ENCODE measurements at regions not wholly inside any gene's neighbourhood (a gene's known extent, or its start where the extent isn't known, plus 50 kb on each side); places are given as distances from the start of the nearest gene placed in this dataset.

DNA sequence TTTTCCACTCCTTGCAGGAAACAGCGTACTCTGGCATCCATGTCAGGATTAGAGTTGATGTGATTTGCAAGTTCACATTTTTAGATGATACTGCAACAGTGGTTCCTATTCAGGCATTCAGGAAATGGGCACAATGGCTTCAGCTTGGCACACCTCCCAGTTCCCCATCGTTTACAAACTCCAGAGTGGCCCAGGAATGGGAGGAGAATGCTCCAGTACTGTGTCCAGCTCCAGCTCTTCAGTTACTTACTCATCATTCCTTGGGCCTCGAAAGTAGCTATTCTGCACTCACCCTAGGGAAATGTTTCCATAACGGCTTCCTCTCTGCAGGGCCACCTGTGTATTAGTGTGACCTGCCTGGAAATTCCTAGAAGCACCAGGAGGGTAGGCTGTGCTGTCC lies 239.7 kb upstream of the RGS6 start:
- no peak for DNase-seq

DNA sequence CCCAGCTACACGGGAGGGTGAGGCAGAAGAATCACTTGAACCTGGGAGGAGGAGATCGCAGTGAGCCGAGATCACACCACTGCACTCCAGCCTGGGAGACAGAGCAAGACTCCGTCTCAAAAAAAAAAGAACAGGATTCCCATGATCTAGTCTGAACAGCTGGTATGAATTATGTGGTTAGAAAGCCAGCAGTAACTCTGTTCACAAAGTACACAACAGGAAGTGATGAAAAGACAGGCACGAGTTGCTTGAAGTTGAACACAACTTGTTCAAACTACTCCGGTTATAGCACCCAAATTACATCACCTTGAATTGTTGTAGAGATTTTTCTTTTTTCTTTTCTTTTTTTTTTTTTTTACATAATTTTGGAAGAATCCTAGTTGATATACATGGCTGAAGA lies 238.8 kb upstream of the RGS6 start:
- DNase-seq: no peak

DNA sequence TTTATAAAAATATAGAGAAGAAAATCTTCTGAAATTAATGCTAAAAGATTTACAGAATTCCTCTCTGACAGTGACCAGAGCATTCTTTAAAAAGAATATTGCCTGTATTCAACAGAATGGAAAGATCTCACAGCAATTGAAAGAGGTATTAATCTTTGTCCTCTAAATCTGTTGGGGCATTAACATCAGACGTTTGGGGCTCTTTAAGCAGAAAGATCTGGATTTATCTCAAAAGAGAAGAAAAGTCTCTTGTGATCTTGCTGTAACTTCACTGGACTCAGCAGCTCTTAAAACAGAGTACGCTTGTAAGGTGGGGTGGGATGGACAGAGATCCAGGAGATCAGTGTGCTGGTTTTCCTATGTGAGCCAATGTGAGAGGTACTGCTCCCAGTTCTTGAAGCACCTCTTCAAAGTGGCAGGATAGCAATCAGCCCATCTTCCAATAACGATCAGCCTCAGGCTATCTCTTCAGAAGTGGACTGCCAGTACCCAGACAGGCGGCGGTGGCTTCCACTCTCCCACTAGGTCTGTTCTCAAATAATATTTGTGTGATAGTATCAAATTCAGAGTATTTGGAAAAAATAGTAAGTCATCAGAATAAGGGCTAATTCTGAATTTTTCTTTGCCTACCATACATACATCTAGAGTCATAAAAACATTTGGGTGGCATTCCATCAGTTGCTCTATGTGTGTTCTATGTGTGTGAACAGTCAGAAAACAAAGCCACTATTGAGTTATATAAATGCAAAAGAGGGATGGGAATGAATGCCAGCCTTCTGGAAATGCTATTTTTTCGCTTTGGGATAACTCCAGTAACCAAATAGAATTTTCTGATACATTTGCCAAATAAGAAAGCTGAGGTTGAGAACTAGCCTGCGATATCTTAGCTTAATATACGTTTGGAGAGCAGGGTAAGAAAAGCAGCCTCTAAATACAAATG lies 237.4 kb upstream of the RGS6 start:
- no peak for DNase-seq

- no peak for DNase-seq
These were observed 236.4 kb upstream of the RGS6 start for GRCh38 chr14:71695611-71696350.

- no peak for DNase-seq
These were observed 234.2 kb upstream of the RGS6 start for GRCh38 chr14:71698027-71698426.

GRCh38 chr14:71698673-71699072 lies 233.6 kb upstream of the RGS6 start:
- DNase-seq: no peak

DNA sequence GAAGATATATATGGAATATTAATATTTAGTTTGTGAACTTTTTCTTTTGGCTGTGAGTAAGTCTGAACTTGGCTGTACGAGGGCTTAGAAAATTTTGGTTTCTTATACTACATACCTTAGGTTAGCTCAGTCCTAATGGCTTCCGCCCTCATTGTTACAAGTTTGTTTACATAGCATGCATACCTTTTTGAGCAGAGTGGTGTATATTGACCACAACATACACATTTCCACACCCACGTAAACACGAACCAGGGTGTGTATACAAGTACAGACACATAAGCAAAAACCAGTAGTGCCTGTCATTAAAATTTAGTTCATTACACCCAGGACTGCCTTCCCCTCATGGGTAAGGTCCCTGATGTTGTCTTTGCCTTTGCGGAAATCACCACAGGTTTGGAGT lies 230.2 kb upstream of the RGS6 start:
- no peak for DNase-seq

- no peak for DNase-seq
These were observed 229.4 kb upstream of the RGS6 start for GRCh38 chr14:71702786-71703185.

GRCh38 chr14:71703477-71703876 lies 228.8 kb upstream of the RGS6 start:
- no peak for DNase-seq

GRCh38 chr14:71704210-71704609 lies 228.0 kb upstream of the RGS6 start:
- no peak for DNase-seq

GRCh38 chr14:71705460-71705859 lies 226.8 kb upstream of the RGS6 start:
- DNase-seq: no peak

GRCh38 chr14:71709076-71709475 lies 223.2 kb upstream of the RGS6 start:
- no peak for DNase-seq

DNA sequence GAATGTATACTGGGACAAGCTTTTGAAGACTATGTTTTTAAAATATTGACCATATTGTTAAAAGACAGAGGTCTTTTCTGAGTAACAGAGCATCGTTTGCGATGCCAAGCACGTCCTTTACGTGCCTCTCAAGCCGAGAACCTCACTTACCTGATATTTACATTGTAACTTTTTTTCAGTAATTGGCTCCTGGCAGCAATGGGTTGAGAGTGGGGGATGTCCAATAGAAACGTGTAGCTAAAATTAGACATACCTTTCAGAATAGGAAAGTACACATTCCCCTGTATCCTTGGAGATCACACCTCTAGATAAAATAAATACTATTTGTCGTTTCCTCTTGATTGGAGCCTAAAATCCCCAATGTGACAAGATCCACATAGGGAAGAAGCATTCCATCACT lies 222.2 kb upstream of the RGS6 start:
- DNase-seq: no peak

- DNase-seq: no peak
These were observed 221.1 kb upstream of the RGS6 start for GRCh38 chr14:71711125-71711524.

DNA sequence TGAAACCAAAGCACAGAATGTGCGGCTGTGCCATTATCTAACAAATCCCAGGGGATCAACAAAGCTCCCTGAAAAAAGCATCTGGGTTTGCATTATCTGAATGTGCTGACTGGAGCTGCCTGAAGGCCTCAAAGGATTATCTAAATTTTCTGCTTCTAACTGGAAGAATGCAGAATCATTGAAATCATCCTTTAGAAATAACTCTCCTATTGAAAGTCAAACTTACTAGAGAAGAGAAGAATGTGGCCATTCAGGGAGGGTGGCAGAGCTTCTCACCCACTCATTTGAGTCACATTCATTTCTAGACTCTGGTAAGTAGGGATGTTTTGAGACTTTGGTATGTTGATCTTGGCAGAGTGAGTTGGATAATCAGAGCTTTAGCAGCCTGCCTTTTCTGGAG lies 220.6 kb upstream of the RGS6 start:
- no peak for DNase-seq

DNA sequence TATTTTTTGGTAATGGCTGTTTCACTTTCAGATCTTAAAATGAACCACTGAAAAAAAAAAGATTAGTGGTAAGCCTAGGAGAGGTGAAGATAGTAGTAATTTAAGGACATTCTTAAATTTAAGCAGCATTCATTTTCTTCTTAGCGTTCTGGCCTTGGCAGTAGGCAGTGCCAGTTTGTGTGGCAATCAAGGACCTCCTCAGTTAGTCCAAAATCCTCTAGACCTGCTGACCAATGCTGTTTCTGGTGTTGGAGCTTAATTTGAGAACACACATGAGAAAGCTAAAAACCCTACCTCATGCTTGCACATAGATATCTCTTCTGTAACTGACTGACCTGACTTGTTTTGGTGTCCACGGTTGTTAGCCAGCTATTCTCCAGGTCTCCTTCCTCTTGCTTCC lies 219.8 kb upstream of the RGS6 start:
- DNase-seq: no peak

- DNase-seq: no peak
These were observed 219.2 kb upstream of the RGS6 start for GRCh38 chr14:71713016-71713415.

- DNase-seq: no peak
These were observed 218.8 kb upstream of the RGS6 start for GRCh38 chr14:71713451-71713850.

- DNase-seq: no peak
These were observed 218.0 kb upstream of the RGS6 start for GRCh38 chr14:71714225-71714624.

- no peak for DNase-seq
These were observed 216.0 kb upstream of the RGS6 start for GRCh38 chr14:71716041-71716772.

GRCh38 chr14:71720978-71721624 lies 211.1 kb upstream of the RGS6 start:
- DNase-seq: no peak

DNA sequence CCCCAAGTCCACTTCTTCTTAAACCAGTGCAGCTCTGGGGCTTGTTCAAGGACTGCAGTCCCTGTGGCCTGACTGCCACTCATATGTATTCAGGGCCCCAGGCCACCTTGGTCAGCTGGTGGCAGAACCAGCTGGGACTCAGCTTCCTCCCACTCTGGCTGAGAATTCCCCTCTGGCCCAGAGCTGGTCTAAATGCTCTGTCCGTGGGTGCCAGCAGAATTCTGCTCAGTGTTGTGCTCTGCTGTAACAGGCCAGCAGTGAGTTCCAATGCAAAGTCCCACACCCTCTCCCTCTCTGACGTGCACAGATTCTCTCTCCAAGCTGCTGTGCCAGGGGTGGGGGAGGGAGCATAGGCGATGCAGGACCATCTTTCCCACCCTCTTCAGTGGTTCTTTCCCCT lies 210.4 kb upstream of the RGS6 start:
- DNase-seq: no peak

DNA sequence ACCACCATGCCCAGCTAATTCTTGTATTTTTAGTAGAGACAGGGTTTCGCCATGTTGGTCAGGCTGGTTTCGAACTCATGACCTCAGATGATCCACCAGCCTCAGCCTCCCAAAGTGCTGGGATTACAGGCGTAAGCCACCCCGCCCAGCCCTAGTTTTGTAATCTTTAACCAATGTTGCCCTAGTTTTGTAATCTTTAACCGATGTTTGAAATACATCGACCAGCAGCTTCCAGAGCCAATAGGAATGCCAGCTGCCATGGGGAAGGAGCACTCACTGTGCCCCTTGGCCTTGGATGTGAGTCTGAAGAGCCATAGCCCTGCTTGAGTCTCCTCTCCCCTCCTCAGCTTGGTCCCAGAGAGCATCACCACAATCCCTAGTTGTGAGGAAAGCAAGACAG lies 209.3 kb upstream of the RGS6 start:
- no peak for DNase-seq

All from NCI-H1417 treated with DMSO at 0.1 percent for 48 hours (cell line).